GM18505 (cell line): ENCODE measurements at regions not wholly inside any gene's neighbourhood (a gene's known extent, or its start where the extent isn't known, plus 50 kb on each side); places are given as distances from the start of the nearest gene placed in this dataset.
"Not testable (repeated sequence)": the region's sequence is repeated elsewhere in the genome, so short reads cannot be mapped to it uniquely, and the experiment has no call there.

ENCODE experiments used
- ATAC-seq: cut with Tn5 transposase; IDR thresholded peaks from one replicate; pipeline ENCODE4 v1.9.1; 2021; ENCODE audit not compliant: unreplicated experiment
- POLR2A ChIP-seq: IDR thresholded peaks from 4 replicates; pipeline ENCODE4 v1.6.1; 2011; ENCODE audit warnings: borderline replicate concordance; ENCODE audit not compliant: insufficient read depth, insufficient read length; ENCODE audit errors: extremely low read depth

- TF ChIP-seq POLR2A = no peak
- no peak for ATAC-seq
Measured at GRCh38 chr4:20091781-20092180, 159.9 kb upstream of the SLIT2 start.

DNA sequence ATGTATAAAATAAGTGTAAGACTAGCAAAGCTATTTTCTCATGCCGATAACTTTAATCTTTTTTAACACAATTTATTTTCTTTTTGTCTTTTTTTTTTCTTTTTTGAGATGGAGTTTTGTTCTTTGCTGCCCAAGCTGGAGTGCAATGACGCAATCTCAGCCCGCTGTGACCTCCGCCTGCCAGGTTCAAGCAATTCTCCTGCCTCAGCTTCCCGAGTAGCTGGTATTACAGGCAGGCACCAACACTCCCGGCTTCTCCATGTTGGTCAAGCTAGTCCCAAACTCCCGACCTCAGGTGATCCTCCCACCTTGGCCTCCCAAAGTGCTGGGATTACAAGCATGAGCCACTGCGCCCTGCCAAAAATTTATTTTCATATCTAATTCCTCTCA, 164.2 kb upstream of the SLIT2 start:
- no peak for ATAC-seq
- no peak for TF ChIP-seq POLR2A

GRCh38 chr4:20086799-20087521, 164.7 kb upstream of the SLIT2 start:
- no peak for TF ChIP-seq POLR2A
- ATAC-seq = no peak

- ATAC-seq = no peak
- no peak for TF ChIP-seq POLR2A
Measured at GRCh38 chr4:20086067-20086798, 165.5 kb upstream of the SLIT2 start.

DNA sequence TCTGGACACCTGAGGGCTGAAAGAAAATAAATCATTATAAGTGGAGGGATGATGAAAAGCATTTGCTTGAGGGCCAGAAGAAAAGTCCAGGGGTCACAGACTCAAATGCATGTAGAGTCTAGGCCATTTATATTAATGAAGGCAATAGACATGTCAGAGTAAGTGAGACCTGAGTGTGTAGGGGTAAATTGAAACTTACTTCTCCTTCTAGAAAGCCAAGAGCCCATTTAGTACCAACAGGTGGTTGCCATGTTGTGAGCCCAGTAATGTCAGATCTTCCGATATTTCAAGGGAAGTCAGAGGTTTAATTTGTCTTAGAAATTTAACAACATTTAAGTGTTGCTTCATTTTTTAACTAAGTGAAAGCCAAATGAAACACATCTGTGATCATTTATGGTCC, 166.1 kb upstream of the SLIT2 start:
- TF ChIP-seq POLR2A = no peak
- no peak for ATAC-seq

GRCh38 chr4:20085156-20085555, 166.5 kb upstream of the SLIT2 start:
- no peak for ATAC-seq
- TF ChIP-seq POLR2A = no peak

GRCh38 chr4:20084488-20084887, 167.2 kb upstream of the SLIT2 start:
- no peak for ATAC-seq
- no peak for TF ChIP-seq POLR2A

GRCh38 chr4:20078644-20079043, 173.1 kb upstream of the SLIT2 start:
- no peak for TF ChIP-seq POLR2A
- ATAC-seq = no peak

DNA sequence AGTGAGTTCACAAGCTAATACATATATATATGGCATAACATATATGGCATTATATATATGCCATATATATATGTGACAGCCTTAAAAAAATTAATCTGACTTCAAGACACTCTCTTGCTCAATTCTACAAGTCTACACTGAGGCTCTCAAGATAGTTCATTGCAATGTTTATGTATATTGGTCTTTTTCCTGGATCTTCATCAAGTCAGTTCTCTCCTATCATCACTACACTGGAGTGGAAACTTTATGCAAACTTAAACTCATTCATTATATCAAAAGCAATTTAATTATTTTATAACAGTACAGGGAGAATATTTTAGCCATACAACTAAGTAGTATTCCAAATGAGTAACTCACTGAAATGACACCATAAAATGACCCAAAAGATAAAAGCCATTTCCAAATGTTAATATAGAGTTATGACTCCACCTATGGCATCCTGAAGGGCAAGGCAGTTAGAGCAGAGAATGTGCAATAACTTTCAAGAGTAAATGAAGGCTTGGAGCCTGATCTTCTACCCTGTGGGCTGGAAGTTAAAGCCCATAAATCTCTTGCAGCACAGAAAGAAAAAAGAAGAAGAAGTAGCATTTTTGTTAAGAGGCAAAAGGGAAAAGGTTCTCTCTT, 176.3 kb upstream of the SLIT2 start:
- ATAC-seq = no peak
- no peak for TF ChIP-seq POLR2A

- no peak for TF ChIP-seq POLR2A
- ATAC-seq = no peak
Measured at GRCh38 chr4:20074450-20074849, 177.3 kb upstream of the SLIT2 start.

DNA sequence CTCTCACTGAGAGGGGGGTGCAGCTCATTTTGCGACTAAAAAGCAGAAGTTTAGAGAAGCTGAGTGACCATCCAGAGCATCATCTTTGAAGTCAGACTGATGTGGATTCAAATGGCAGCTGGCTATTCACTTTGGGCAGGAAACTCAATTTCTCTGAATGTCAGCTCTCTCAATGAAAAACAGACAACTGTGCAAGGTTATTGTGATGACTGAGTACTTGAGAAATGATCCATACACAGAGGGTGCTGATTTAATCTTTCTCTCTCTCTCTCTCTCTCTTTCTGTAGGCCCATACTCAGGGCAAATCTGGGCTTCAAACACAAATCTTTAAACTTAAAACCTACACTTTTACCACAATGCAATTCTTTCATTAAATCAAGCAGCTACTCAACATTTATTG, 185.8 kb upstream of the SLIT2 start:
- no peak for ATAC-seq
- TF ChIP-seq POLR2A = no peak

DNA sequence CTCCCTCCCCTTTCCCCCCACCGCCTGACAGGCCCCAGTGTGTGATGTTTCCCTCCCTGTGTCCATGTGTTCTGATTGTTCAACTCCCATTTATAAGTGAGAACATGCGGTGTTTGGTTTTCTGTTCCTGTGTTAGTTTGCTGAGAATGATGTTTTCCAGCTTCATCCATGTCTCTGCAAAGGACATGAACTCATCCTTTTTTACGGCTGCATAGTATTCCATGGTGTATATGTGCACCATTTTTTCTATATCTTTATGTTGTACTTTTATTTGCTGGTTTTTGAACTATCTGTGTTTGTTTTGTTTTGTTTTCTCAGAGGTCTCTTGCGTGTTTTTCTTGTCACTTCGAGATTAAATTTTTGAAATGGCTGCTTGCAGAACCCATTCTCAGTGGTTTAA, 188.8 kb upstream of the SLIT2 start:
- not testable (repeated sequence) for ATAC-seq

- ATAC-seq = no peak
- no peak for TF ChIP-seq POLR2A
Measured at GRCh38 chr4:20062054-20062453, 189.7 kb upstream of the SLIT2 start.

- ATAC-seq = no peak
- TF ChIP-seq POLR2A = no peak
Measured at GRCh38 chr4:20050768-20051167, 200.9 kb upstream of the SLIT2 start.
